ENCODE measurements at regions not wholly inside any gene's neighbourhood (a gene's known extent, or its start where the extent isn't known, plus 50 kb on each side); places are given as distances from the start of the nearest gene placed in this dataset.
A peak's percentile ranks its signal among the peaks of the same experiment; 100 is the strongest.

DNA sequence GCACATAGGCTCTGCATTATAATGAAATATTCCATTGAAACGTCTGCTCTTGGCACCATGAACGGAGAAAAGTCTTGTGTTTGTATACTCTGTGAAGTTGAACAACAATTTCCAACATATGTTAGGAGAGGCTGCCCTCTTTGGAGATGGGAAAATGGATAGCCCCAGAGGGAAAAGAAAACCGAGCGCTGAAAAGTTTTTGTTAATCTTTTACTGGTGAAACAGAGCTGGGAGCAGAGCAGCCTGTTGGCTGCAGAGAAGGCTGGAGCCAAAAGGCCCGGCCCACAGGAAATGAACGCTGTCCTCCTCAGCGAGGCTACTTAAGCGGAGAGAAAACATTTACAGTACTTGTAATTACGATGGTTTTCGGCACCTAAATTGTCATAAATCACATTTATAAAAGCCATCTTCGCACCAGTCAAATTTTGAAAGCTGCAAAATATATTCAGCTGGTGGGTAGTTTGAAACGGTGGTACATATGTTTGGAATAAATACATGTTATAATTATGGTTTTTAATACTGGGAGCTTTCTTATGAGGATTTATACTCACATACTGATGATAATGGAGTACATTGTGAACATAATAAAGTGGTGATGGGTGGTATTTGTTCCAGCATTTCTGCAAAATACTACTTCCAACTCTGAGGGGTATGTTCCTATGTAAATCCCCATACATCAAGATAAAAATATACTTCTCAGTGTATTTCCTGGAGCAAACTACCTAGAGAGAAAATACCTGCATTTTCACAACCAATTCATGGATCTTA is 129.6 kb upstream of the CNTLN start:
- H3K36me3 ChIP-seq, result no peaks in the 10 kb centered on the region
- TF ChIP-seq CTCF (IDR thresholded peaks at IDR 0.05 in 4 of 5, conservative IDR thresholded peaks at IDR 0.05 in 1 of 5) (no peak), POLR2A (IDR thresholded peaks at IDR 0.05) (no peak)
- intact Hi-C loops (cut with DNase I; ENCODE audit: low total_unique reads), result no loop called here
- in situ Hi-C loops (cut with MboI; ENCODE audit: low sequenced_read_pairs in 4 of 4), result no loop called here
- H3K4me1 ChIP-seq, result peaks cover 0 to 4% of the 10 kb centered on the region in 2 donors
- ATAC-seq (peak in 1 of 2 donors; percentile 33), DNase-seq (peak in 1 of 2 donors; percentile 23)
- peak overlapping the region in 2 of 4 donors; percentile 2 to 15 for H3K4me3 ChIP-seq
- no peaks in the 10 kb centered on the region for H3K9me3 ChIP-seq
- no peak overlapping the region for H3K27ac ChIP-seq
- H3K27me3 ChIP-seq, result no peaks in the 10 kb centered on the region

- DNase-seq, result no peak
- TF ChIP-seq POLR2A (IDR thresholded peaks at IDR 0.05) (no peak), CTCF (IDR thresholded peaks at IDR 0.05 in 4 of 5, conservative IDR thresholded peaks at IDR 0.05 in 1 of 5) (no peak)
- H3K9me3 ChIP-seq, result no peaks in the 10 kb centered on the region
- in situ Hi-C loops (cut with MboI; ENCODE audit: low sequenced_read_pairs in 4 of 4), result no loop called here
- no peak overlapping the region for H3K27ac ChIP-seq
- peaks cover 0 to 4% of the 10 kb centered on the region in 2 donors for H3K4me1 ChIP-seq
- no peaks in the 10 kb centered on the region for H3K27me3 ChIP-seq
- no peak for ATAC-seq
- intact Hi-C loops (cut with DNase I; ENCODE audit: low total_unique reads), result no loop called here
- no peak overlapping the region for H3K4me3 ChIP-seq
- H3K36me3 ChIP-seq, result no peaks in the 10 kb centered on the region
Observed at GRCh38 chr9:17004500-17004899, 130.3 kb upstream of the CNTLN start.

- Histone ChIP-seq H3K27me3 (no peaks in the 10 kb centered on the region), H3K9me3 (no peaks in the 10 kb centered on the region), H3K4me1 (peaks cover 0 to 4% of the 10 kb centered on the region in 2 donors), H3K36me3 (no peaks in the 10 kb centered on the region), H3K27ac (no peak overlapping the region), H3K4me3 (no peak overlapping the region)
- TF ChIP-seq CTCF (IDR thresholded peaks at IDR 0.05 in 4 of 5, conservative IDR thresholded peaks at IDR 0.05 in 1 of 5), result no peak
- TF ChIP-seq POLR2A (IDR thresholded peaks at IDR 0.05), result no peak
- ATAC-seq (no peak), DNase-seq (no peak)
- intact Hi-C loops (cut with DNase I; ENCODE audit: low total_unique reads), result no loop called here
- in situ Hi-C loops (cut with MboI; ENCODE audit: low sequenced_read_pairs in 4 of 4), result no loop called here
Observed at GRCh38 chr9:17003576-17004240, 131.1 kb upstream of the CNTLN start.

DNA sequence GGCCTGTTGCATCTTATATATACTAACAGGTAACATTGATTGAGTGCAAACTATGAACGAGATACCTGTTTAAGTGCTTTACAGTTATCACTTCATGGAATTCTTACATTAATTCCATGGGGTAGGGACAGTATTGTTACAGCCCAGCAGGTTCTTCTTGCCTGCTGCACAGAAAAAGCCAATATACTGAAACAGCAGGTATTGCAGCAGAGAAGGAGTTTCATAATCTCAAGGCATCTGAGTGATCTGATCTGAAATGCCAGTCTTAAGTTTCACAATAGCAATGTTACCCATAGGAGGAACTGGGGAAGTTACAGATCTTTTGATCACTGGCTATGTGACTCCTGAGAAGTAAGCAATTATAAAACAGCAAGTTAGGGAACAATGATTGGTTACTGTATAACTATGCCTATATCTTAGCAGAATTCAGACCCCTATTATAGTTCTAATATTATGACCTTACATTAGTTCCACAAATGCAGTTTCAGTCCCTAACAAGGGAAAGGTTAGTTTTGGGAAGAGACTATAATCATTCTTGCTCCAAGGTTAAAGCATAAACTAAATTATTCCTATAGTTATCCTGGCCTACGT is 126.5 kb upstream of the BNC2 start:
- Histone ChIP-seq H3K4me3 (no peak overlapping the region), H3K36me3 (no peaks in the 10 kb centered on the region), H3K9me3 (peaks cover 0 to 13% (median 0%) of the 10 kb centered on the region in 3 donors), H3K4me1 (no peaks in the 10 kb centered on the region), H3K27ac (no peak overlapping the region), H3K27me3 (no peaks in the 10 kb centered on the region)
- TF ChIP-seq CTCF (IDR thresholded peaks at IDR 0.05 in 4 of 5, conservative IDR thresholded peaks at IDR 0.05 in 1 of 5) (no peak), POLR2A (IDR thresholded peaks at IDR 0.05) (no peak)
- ATAC-seq, result no peak
- in situ Hi-C loops (cut with MboI; ENCODE audit: low sequenced_read_pairs in 4 of 4), result no loop called here
- intact Hi-C loops (cut with DNase I; ENCODE audit: low total_unique reads), result no loop called here
- DNase-seq, result no peak

All from gastrocnemius medialis (tissue), 4 donors.